Hypothalamus (tissue), 51 donors: ENCODE measurements at regions not wholly inside any gene's neighbourhood (a gene's known extent, or its start where the extent isn't known, plus 50 kb on each side); places are given as distances from the start of the nearest gene placed in this dataset.

Experiments used
- DNase-seq, 51 donors: peaks; one replicate each; lab custom pipeline; 2025; lab: John Stamatoyannopoulos, UW

DNA sequence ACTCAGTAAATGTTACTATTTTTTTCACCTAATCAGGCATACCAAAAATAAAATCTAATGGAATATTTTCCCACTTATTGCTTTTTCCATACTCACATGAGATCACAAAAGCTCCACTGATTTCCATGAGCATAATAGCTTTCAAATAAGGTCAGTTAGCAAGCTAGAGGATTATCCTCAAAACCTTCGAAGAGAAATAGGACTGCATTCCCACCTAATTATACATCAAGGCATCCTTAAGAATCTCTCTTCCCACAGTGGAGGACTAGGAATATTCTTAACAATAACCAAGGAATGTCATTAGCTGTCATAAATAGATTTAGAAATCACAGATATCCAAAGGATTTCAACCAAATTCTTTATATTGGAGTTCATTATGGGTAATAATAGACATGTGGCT is 127.9 kb upstream of the STT3B start:
- DNase-seq = no peak

GRCh38 chr3:31405515-31405914 is 127.2 kb upstream of the STT3B start:
- DNase-seq = no peak

DNA sequence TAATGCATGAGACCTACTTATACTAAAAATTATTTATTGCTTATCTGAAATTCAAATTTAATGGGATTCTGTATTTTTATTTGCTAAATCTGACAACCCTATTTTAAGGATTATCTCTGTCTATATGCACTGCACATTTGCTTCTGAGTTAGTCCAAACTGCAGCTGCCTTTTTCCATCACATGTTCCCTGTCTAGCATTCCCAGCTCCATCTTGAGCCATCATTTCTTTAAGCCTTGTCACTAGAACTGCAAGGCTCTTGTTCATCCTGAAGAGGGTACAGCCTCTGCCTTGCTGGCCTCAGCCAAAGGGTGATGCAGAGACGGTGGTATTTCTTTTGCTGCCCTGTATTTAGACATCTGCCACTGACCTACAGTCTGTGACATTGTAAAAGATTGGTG is 125.8 kb upstream of the STT3B start:
- DNase-seq = no peak

DNA sequence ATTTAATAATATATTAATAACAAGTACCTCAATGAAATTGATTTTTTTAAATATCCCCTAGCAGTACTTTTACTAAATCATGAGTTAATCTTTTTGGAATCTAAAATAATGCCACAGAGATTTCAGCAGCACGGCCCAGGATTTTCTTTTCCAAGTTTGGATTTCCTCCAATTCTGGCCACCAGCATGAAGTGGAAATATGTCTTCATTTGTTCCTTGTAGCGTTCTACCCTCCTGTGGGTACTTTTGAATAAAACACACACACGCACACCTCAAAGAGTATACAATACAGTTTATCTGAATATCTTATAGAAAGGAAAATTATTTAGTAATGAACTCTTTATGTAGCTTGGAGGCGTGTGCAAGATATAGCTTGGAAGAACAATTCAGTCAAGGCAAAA is 125.1 kb upstream of the STT3B start:
- no peak for DNase-seq

DNA sequence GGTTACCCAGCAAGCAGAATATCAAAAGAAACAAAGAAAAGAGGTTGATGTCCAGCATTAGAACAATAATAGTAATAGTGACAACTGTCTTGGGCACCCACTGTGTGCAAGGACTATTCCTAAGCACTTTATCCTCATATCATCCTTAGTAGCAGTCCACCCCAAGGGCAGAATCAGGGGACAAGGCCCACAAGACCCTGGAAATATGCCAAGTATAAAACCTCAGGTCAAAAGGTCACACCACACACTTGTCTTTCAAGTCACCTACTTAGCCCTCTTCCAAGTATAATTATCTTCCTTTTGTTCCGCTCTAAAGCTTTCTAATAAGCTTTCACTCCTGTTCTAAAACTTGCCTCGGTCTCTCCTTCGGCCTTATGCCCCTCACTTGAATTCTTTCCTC is 124.0 kb upstream of the STT3B start:
- DNase-seq = no peak

GRCh38 chr3:31409389-31409788 is 123.3 kb upstream of the STT3B start:
- DNase-seq = no peak

DNA sequence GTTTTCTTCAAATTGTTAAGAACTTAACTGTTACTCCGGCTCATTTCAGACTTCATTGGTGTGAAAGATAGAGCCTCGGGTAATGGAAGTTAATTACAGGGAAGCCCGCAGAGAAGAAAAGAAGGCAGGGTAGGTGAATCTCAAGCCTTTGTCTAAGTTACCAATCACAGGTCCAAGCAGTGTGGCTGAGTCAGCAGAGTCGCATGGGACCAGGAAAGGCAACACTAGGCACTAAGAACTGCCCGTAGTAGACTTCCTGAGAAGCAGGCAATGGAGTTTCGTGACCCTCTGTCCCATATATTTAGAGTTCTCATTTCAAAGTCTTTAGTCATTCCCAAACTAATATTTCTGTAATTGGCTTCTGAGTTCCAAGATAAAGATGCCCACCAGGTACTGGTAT is 122.9 kb upstream of the STT3B start:
- no peak for DNase-seq

GRCh38 chr3:31410411-31410810 is 122.3 kb upstream of the STT3B start:
- no peak for DNase-seq

GRCh38 chr3:31412832-31413231 is 119.9 kb upstream of the STT3B start:
- no peak for DNase-seq

DNA sequence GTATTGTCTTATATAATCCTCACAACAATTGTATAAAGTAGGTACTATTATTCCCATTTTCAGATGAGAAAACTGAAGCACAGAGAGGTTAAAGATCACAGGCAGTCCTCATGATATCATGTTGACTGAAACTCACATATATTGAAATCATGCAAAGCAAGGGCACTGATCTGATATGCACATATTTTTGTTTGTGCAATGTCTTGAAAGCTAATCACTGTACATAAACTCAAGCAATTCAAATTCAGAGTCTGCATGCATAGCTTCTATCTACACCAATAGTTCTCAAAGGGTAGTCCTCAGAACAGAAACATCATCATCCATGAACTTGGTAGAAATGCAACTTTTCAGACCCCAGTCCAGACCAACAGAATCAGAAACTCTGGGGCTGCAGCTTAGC is 119.2 kb upstream of the STT3B start:
- no peak for DNase-seq

DNA sequence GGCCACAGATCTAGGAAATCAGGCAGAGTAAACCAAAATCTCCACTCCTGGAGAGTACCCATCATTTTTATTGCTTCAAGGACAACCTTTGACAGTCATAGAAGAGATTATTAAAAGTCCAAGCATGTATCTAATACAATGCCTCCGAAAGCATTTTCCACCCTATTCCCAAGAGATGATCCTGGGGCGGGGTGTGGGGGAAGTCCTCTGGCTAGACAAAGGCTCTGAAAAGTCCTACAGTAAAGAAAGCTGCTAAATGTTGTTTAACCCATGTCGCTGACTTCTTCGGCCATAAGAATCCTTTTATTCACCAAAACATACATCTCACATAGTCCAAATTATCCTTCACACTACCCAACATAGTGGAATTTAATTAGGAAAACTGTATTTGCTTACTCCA is 115.7 kb upstream of the STT3B start:
- DNase-seq = no peak

DNA sequence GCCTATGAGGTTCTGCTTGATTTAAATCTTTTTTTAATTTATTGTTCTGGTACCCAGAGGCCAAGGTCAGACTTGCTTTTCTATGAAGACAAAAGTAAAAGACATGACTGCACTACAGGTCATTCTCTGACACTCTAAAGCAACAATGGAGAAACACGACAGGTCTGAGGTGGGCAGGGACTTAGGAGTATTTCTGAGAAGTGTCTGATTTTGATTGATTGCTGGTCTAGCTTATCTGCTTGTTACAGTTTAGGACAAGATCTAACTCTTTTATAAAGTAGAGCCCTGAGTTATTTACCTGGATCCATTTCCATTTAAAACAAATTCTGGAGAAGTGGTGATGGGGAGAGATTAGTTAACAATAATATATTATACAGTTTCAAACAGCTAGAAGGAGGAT is 115.2 kb upstream of the STT3B start:
- no peak for DNase-seq

DNA sequence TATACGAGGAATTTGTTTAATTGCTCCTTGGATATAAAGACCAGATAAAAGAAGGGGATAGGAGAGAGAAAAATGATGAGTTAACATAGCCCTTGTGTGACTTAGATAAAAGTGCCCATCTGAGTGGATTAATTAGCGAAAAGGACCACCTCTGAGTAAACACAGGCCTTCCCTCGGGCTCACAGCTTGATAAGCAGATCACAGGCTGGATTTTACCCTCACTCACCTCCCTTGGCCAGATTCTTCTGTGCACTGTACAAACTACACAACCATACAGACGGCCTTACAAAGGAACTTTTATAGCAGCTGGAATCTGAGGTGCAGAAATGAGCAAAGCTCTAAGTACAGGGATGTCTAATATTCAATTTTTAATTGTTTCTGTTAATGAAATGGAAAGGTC is 112.4 kb upstream of the STT3B start:
- no peak for DNase-seq

DNA sequence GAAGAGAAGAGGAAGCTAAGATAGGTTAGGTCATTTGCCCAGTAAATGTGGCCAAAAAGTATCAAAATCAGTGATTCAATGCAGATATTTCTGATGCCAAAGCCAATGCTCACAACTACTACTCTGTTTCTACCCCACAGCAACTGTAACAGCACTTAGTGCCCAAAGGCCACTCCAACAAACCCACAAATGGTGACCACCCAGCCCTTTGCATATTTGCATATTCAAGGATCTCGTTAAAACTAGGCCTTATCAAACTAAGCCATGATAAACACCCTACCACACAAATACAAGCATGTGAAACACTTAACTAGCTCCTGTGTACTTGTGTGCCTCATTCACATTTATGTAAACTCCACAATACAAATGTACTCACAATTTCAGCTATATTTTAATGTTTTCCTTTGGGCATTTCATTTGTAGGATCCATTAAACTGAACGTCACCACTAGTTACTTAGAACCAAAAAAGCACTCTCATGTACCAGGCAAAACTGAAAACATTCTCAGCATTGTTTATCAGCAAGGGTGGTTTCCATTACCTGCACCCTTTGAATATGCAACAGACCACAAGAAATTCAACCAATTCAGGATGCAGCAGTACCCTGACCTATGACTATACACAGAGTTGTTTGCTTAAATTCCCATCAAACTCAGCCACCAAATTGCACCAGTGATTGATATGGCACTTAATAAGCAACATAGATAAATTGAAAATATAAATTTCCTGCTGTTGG is 111.2 kb upstream of the STT3B start:
- no peak for DNase-seq

DNA sequence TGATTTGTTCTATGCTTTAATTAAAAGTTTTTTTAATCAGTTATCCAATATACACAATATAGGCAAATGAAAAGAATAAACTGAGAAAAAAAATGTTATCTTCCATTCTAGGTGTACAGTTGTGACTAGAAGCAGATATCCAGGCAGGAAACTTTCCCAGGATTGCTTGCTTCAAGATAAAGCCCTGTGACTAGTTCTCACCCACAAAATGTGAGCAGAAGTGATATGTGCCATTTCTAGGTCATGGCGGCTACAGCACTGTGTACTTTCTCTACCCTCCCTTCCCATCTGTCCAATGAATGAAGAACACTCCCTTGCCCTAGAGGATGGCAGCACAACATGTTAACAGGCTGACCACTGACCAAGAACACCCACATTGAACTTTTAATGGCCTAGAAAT is 110.5 kb upstream of the STT3B start:
- no peak for DNase-seq

DNA sequence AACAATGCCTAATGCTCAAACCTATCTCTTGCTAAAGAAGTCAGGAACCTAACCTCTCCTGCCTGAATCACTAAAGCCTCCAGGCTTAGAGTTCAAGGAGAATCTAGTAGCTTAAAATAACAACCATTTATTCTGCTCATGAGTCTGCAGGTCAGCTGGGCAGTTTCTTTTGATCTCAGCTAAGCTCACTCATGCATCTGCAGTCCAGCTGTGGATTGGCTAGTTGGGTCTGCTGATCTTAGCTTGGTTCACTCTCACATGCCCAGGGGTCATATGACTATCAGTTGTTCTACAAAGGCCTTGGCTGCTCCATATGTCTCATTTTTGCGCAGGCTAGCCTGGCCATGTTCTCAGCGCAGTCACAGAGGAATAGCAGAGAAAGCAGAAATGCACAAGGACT is 109.2 kb upstream of the STT3B start:
- DNase-seq = no peak

GRCh38 chr3:31425401-31425800 is 107.3 kb upstream of the STT3B start:
- DNase-seq = no peak

- DNase-seq = no peak
These were observed 105.1 kb upstream of the STT3B start for GRCh38 chr3:31427623-31428022.

DNA sequence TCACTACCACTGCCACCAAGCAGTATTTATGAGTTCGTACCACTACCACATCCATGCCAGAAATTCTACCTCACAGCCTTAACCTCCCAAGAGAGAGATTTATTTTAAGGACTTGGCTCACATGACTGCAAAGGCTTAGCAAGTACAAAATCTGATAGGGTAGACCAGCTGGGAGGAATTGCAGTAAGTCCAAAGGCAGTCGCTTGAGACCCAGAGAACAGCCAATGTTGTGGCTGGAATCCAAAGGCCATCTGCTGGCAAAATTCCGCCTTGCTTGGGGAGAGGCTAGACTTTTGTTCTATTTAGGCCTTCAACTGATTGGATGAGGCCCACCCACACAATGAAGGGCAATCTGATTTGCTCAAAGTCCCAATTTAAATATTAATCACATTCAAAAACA is 101.4 kb upstream of the STT3B start:
- DNase-seq = no peak

DNA sequence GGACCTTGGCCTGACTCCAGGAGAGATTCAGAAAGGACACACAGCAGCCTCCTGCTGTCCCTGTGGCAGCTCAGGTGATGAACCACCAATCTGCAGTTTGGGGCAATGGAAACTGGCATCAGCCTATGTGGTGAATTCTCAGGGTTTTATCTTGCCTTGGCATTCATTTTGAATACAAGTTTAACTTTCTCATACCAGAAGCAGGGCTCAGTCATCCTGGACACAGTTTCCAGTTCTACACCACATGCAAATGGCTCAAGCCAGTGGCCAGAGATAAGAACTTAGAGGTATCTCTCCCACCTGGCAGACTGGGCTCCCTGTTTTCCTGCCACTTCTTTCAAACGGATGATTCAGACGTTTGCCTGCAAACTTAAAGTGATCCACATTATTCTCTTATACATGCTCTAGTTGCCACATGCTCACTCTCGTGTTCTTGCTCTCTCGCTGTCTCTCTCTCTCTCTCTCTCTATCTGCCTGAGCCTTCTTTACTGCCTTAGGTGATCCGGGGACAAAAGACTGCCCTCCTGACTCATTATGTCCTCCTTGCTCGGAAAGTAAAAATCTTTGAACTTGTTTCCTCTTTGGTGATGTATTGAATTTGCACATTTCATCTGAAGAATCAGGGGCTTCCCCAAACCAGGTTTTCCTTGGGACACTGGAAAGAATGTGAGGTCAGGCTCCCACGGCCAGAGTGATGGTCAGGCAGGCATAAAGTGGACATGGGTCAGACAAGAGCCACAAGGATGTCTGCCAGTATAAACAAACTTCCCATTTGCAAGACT is 99.6 kb upstream of the STT3B start:
- no peak for DNase-seq

DNA sequence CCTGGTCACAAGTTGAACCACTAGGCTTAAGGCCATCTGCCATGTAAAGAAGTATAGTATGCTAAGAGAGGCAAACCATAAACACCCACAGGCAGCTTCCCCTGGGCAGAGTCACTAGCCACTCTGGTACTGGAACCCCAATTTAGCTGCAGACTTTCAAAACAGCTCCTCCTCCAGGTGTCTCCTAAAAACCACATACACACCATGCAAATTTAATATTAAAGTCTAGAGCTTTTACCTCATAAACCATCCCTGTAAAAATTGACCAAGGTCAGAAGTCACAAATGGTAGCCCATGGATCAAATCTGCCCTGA is 99.1 kb upstream of the STT3B start:
- DNase-seq = no peak

DNA sequence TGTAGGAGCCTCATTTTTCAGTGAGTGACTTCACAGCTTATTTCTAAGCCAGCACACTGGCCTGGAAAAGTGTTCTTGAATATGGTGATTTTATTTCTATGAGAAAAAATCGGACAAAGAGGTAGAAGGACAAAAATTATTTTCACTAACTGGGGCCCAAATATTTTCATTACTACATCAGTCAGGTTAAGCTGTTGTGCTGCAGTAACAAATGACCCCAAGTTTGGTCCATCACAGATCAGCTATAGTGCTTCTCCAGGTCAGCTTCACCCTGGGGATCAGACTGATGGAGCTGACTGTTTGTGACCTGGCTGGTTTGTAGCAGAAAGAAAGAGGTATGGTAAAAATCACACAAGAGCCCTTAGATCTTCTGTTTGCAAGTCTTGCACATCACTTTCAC is 97.9 kb upstream of the STT3B start:
- DNase-seq = no peak

DNA sequence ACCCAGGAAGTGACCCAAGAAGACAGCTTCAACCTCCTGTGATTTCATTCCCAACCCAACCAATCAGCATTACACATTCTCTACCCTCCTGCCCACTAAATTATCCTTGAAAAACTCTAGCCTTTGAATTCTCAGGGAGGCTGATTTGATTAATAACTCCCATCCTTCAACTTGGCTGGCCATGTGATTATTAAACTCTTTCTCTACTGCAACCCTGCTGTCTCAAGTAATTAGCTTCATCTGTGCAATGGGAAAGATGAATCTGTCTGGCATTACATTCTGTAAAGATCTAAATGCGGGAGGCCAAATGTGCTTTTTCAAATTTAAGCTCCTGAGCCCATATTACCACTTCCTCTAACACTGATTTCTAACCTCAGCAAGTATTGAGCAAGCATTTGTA is 95.9 kb upstream of the STT3B start:
- DNase-seq = no peak
